Midbrain (tissue), 1 donor: ENCODE measurements at regions not wholly inside any gene's neighbourhood (a gene's known extent, or its start where the extent isn't known, plus 50 kb on each side); places are given as distances from the start of the nearest gene placed in this dataset.

Source experiments
- DNase-seq: peaks from one replicate; lab custom pipeline; 2025; lab: John Stamatoyannopoulos, UW

DNA sequence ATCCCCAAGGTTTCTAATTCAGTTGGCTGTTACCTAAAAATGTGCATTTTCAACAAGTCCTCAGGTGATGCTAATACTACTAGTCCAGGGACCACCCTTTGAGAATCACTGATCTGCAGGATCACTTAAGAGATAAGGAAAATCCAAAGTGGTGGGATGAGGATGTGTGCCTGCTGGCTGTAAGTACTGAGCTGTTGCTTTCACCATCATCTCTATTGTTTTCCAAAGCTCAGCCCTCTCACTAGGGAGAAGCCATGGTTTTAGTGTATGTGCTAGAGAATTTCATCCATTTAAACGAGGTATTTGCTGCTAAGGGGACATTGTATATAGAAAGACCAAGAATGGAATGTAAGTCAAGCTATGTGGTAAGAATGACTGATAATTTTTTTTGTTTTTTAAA is 202.3 kb downstream of the KIF21A start:
- DNase-seq = no peak

DNA sequence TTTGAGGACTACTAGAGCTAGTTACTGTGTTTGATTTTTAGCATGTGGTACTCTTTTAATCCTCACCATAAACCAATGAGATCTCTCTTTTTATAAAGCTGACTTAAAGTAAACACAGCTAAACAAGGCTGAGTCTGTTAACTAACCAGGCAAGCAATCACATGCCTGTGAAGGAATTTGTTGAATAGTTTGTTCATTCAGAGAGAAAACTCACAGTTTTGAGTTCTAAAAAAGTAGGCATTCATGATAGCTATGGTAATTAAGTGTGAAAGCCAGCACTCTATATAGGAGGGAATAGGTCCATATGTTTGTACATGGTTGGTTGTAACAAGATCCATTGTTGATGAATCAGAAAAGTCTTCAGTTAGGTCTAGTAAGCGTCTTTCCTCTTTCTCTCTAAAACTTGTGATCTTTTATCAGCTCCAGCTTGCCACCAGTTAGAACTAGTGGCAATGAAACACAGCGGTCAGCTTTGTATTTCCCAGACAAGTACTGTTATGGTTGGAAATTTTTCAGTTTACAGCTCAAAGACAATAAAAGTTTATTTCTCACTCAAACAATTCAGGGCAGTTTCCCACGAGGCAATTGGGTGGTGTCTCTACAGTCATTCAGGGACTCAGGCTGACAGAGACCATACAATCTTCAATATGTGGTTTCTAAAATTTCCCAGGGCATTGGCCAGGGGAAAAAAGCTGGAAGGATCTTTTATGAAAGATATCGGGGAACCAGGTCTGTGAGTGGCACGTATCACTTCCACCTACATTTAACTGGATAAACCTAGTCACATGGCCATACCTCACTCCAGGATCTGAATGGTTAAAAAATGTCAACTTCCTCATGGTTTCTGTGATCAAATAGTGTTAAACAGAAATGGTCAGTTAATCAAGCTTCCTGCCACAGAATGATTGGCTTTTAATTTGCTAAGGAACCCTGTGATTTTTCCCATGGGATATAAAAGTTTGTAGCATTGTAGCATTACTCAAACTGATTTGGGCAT is 203.1 kb downstream of the KIF21A start:
- no peak for DNase-seq

DNA sequence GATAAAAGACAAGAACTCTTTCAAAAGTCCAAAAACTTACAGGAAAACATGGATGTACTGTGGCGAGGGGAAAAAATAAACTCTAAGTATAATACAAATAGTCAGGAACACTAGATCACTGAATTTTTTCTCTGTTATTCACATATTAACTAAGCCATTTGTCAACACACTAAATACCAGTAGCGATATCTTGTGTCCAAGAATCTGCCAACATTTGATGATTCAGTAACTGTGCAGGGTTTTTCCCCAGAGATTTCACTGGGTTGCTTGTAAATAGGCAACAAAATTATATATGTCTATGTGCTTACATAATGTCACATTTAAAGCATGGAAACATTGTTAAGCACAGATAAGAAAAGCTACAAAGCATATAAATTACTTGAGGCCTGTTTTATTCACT is 205.9 kb downstream of the KIF21A start:
- DNase-seq = no peak

DNA sequence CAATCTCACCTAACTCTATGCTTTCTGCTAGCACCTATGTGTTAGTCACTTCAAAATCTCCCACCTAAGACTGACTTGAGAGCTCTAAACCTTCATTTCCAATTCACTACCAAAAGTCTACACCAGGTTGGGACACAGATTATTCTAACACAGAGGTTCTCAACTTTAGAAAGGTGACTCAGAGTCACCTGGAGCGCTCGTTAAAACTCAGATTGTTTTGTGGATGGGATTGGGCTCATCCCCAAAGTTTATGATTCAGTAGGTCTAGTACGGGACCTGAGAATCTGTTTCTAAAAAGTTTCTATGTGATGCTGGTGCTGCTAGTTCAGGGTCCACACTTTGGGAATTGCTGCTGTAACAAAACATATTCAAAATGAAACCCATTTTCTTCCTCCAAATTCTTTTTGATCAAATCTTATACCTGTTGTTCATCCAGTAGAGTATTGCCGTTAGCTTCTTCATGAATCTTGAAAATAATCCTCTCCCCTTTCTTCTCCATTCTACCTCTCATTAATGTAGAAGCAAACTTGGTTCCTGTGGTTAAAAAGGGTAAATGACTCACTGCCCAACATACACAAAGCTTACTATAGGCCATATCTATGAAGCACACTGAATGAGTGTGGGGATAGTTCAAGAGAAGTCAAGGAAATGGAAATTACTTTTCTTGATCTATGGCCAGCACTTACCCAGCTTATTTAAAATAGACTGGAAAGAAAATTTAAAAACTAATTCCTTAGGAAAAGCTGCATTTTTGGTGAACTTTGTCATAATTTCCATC is 206.7 kb downstream of the KIF21A start:
- no peak for DNase-seq

DNA sequence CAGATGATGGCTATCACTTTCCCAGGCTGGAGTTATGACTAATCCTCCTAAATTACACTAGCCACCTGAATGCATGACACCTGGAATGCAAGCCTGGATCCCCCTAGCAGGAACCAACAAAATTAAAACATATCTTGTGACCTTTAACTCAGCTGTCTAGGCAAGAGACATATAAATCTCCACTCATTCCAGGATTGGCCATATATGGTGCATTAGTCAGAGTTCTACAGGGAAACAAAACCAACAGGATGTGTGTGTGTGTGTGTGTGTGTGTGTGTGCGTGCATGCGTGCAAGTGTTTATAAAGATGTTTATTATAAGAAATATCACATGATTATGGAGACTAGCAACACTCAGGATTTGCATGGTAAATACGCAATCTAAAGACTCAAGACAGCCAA is 212.8 kb downstream of the KIF21A start:
- DNase-seq = no peak

DNA sequence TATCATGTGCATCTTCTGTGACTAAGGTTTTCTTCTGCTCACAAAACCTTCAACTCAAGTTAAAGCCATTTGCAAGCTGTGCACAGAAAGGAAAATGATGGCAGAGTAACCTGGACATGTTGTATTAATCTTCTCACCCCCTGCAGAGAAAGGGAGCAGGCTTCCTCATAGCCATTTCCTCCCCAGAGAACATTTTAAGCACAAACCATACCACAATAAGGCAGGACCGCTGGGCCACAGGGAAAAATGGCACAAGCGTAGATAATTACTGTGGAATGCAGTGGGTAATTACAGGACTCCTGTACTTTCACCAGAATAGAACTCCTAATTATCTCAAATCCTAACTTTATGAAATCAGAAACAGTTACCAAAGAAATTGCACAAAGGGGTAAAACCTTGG is 215.7 kb downstream of the KIF21A start:
- DNase-seq = no peak

DNA sequence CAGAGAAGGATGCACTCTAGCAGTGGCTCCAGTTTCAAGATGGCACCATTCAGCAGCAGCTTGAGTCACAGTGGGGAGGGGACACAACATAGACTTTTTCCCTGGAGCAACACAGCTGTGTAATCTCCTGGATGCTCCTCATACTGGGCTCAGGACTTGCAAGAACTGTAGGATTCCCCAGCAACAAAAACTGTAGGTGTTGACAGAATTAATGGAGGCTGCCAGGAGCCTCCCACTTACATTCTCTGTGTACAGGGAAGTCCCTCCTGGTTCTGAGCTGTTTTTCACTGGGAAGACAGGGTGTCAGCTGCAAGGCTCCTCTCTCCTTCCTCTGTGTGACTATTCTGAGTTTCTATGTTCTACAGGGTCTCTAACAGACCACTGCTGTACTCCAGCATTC is 217.9 kb downstream of the KIF21A start:
- no peak for DNase-seq

DNA sequence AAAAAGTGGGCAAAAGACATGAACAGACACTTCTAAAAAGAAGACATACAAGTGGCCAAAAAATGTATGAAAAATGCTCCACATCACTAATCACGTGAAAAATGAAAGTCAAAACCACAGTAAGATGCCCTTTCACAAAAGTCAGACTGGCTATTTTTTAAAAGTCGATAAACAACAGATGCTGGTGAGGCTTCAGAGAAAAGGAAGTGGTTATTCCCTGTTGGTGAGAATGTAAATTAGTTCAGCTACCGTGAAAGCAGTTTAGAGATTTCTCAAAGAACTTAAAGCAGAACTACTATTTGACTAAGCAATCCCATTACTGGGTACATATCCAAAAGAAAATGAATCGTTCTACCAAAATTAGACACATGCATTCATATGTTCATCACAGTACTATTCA is 237.0 kb downstream of the KIF21A start:
- no peak for DNase-seq

DNA sequence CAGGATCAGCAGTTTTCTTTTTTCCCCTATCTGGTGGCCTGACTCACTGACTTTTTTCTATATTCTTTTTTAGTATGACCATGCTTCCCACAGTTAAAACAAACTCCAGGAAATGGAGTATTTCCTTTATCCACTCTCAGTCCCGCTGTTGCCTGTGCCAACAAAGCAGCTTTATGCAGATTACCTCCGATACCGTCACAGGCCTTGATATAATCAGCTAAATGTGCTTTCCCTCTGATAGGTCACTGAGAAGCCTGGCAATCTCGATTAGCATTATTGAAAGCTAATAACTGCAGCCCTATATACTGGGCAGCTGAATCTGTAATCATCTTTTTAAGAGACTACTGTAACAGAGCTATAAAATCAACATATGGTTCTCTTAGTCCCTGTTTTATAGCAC is 243.6 kb downstream of the KIF21A start:
- no peak for DNase-seq

DNA sequence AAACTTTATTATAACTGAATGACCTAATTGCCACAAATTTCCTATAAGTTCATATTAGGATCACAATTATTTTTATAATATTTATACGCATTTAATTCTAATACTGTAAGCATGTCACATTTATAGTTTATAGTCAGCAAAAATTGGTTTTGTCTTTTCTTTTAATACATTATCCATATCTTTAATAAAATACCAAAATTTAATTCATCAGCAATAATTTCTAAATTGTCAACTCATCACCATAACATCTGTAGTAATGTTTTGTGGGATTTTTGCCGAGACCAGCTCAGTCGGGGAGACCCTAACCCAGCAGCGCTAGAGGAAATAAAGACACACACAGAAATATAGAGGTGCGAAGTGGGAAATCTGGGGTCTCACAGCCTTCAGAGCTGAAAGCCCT is 254.2 kb downstream of the KIF21A start:
- no peak for DNase-seq

DNA sequence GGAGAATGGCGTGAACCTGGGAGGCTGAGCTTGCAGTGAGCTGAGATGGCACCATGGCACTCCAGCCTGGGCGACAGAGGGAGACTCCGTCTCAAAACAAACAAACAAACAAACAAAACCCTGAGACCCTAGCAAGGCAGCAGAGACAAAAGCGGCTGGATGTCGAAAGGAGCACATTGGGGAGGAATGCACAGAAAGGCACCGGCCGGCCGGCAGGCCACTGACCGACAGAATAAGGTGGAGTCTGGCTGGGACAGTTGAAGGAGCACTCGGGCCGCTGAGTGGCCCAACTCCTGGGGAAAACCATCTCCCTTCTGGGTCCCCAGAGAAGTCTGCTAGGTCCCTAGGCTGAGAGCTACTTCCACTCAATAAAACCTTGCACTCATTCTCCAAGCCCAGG is 256.2 kb downstream of the KIF21A start:
- no peak for DNase-seq

DNA sequence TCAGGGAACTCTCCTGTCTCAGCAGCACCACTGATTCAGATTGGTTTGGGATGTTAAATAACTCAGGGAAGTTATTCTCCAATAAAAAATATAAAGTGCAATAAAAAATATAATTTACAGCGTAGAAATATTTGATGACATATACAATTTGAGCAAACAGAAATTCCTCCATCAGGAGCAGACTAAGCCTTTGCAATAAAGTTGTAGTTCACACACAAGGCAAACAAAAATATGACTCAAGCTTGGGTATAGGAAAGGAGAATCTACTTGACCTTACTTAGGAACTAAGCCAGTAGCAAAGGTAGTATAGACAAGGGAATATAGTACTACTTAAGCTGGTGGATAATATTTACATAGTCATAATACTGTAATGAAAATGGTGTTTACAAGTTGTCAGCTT is 264.1 kb downstream of the KIF21A start:
- DNase-seq = no peak

DNA sequence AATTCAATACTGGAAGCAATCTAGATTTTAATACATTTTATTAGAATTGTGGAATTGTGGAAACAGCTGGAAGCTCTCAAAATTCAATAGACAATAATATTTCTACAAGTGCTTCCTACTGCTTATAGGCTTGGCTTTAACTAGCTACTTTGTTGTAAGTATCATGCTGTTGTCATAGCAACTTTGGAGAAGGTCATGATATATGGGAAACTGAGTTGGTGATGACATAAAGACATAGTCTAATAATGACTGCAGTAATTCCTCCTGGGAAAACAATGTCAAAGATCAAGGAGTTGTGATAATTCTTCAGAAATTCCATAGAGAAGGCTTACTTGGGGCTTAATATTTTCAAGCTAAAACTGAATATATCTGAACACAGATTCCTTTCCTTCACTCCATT is 266.6 kb downstream of the KIF21A start:
- DNase-seq = no peak

DNA sequence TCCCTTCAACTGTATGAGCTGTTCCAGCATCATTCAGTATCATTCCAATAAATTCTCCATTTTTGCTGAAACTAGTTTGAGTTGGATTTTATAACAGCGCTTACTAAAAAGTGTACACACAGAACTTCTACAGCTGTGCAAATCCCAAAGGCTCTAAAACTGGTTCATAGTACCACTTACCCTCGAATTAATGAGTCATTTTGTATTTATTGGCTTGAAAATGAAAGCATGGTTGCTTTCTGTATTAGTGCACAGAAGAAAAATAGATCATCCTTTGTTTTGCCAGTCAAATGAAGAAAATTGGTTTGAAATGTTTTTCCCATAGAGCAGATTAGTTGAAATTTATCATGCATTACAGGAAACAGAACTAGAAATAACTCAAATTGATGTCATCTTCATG is 268.3 kb upstream of the CPNE8 start:
- DNase-seq = no peak

DNA sequence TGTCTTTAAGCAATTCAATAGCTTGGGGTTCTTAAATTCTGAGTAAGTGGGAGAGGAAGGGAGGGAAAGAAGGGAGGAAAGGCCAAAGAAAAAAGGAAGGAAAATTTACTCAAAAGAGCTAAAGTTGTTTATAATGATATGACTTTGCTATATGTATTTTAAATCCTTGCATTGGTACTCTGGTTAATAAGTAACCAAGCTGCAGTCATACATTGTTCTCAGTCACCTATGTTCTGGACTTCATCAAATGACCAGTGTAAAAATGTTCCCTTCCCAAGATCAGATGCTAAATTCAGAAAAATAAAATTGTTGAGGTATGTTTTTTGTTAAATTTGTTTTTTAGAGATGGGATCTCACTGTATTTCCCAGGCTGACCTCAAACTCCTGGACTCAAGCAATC is 259.9 kb upstream of the CPNE8 start:
- DNase-seq = no peak

DNA sequence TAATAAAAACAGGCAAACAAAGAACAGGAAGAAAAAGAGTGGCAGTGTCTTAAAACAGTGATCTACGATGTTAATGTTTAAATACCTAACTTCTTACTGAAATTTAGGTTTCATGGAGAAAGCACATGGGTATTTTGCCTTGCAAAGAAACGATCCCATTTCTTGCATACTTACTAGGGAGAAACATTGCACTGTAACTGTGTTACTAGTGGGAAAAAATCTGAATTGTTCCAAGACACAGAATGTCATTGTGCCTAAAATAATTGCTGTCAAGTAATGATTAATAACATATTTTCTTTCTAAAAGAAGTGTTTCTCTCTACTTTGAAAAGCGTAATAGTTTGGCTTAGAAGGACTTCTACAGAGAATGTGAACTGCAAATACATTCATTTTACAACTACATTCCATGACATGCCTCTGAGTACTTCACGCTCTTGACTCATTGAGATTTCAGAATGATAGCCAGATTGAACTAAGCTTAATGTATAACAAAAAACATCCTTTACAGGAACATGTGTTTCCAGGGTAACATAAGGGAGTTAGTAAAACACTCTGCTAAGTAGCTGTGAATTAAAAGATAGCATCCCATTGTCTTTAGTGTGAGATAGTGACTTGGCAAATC is 256.2 kb upstream of the CPNE8 start:
- DNase-seq = no peak

DNA sequence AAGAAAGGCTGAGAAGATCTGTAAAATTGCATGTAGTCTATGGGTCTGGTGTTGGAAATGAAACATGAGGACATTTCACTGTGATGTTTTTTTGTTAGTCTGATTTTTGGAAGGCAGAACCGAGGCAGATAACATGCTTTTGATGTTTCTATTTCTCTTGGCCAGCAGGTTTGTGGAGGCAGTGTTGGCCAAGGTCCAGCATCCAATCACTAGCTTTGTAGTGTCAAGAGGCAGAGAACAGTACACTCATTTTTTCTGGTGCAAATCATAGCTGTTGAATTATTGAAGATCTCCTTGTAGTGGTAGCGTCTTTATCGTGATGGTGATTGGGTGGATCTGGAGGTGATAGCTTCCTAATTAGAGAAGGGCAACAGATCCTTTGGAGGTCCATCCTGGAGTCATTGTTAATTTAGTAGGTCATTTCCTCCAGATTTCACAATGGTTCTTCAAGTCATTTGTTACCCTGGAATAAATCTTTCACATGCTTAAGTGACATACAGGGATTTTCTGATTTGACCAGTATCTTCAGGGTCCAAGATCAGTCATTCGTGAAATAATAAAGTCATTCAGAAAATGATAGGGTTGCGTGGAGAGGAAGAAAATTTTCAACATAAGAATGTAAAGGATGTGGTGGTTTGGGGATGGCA is 252.4 kb upstream of the CPNE8 start:
- DNase-seq = no peak

DNA sequence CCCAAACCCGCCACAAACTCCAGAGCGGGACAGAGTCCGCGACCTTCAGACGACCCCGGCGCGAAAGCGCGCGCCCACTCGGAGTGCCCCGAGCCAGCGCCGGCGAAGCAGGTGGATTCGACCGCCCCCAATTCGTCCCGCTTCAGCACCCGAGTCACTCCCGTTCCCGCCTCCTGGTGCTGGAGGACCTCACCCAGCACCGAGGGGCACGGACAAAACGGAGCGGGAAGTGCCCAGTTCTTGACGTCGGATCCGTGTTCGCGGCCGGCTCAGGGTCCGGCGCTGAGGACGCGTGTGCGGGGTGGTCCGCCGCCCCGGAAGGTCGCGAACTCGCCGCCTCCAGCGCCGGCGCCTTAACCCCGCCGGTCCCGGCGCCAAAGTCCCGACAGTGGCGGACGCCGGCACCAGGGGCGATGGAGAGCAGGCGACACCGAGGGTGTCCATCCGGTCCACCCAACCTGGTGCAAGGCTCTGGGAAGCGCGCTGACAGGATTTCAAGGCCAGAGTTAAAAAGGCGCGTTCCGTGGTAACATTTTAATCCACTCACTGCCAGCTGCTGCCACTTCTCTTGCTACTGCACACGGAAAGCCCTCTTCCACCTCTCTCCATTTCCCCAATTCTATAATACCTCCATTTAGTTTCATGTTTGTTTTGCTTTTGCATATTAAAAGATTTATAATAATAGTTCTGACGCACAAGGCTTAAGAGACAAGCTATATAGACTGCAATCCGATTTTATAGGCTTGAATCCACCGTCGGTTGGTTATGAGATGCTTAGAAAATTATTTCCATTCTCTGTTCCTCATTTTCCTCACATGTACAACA is 240.0 kb upstream of the CPNE8 start:
- peak; percentile 11 for DNase-seq

DNA sequence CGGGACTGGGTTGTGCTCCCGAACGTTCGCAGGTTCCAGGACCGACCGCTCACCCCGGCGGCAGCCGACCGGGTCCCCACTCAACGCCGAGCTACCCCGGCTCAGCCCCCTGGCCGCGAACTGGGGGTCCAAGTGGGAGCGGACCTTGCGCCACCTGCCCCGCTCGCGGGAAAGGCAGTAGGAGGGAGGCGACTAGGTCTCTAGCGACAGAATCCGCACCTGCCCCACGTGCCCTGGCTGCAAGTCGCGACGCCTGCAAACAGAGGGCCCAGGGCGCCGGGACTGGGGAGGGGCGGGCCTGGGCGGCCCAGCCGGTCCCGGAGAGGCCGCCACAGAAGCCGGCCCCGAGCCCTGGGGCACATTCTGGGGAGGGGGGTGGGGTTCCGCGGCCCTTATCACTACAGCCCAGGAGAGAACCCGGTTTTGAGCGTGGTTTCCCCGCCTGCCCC is 239.2 kb upstream of the CPNE8 start:
- no peak for DNase-seq

DNA sequence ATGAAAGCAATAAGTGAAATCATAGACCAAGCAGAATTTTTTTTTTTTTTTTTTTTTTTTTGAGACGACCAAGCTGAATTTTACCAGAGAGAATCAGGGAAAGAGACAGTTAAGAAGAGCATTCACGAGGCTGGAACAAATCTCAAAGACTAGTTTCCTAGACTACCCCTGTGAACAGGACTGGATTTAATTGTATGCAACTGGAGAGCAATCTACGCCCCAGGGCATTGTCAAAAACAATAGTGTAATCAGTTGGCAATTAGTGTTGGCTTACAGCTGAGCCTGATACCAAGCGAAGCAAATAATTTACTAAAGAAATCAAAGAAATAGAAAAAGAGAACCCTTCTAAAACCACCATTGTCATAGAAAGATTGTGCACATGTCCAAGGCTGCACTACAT is 232.9 kb upstream of the CPNE8 start:
- DNase-seq = no peak

DNA sequence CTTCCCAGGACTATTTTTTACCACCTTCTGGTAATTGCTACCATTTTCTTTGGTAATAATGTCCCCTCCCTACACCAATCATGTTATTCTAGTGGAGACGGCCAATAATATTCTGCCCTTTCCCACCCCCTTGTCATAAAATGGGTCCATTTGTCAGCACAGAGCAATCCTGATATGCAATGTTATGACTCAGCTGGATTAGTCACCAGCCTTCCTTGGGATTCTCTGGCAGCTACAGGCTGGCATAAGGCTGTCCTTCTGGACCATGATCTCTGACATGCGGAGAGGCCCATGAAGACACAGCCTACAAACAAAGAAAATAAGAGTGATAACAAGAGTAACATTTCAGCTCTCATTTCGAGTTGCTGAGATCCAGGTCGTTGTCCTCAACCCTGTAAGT is 222.0 kb upstream of the CPNE8 start:
- no peak for DNase-seq
